ENCODE measurements at regions not wholly inside any gene's neighbourhood (a gene's known extent, or its start where the extent isn't known, plus 50 kb on each side); places are given as distances from the start of the nearest gene placed in this dataset.
"Not testable (repeated sequence)": the region's sequence is repeated elsewhere in the genome, so short reads cannot be mapped to it uniquely, and the experiment has no call there.

GRCh38 chr3:46797486-46797885 is 65.8 kb downstream of the MYL3 start:
- Mint-ChIP-seq H3K4me3 (no peak overlapping the region), H3K4me1 (peaks cover 2% of the 10 kb centered on the region), H3K9me3 (peaks cover 3% of the 10 kb centered on the region), H3K27me3 (peaks cover 9% of the 10 kb centered on the region), H3K36me3 (no peaks in the 10 kb centered on the region), H3K27ac (no peak overlapping the region)
- ATAC-seq (ENCODE audit: low read depth): no peak
- no peak for DNase-seq (ENCODE audit: low spot score in 2 of 2)

DNA sequence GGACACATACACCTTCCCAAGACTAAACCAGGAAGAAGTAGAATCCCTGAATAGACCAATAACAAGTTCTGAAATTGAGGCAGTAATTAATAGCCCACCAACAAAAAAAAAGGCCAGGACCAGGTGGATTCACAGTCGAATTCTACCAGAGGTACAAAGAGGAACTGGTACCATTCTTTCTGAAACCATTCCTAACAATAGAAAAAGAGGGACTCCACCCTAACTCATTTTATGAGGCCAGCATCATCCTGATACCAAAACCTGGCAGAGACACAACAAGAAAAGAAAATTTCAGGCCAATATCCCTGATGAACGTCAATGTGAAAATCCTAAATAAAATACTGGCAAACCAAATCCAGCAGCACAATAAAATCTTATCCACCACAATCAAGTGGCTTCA is 69.9 kb downstream of the MYL3 start:
- not testable (repeated sequence) for DNase-seq (ENCODE audit: low spot score in 2 of 2); H3K9me3 Mint-ChIP-seq; H3K27ac Mint-ChIP-seq; ATAC-seq (ENCODE audit: low read depth); H3K4me1 Mint-ChIP-seq; H3K36me3 Mint-ChIP-seq; H3K4me3 Mint-ChIP-seq
- H3K27me3 Mint-ChIP-seq: peaks cover 20% of the 10 kb centered on the region

GRCh38 chr3:46778101-46778500 is 60.4 kb upstream of the PRSS50 start:
- ATAC-seq (ENCODE audit: low read depth) (peak; percentile 89), DNase-seq (ENCODE audit: low spot score in 2 of 2) (no peak)
- peaks cover 3% of the 10 kb centered on the region for H3K27me3 Mint-ChIP-seq
- peaks cover 3% of the 10 kb centered on the region for H3K9me3 Mint-ChIP-seq
- no peak overlapping the region for H3K27ac Mint-ChIP-seq
- H3K4me3 Mint-ChIP-seq: no peak overlapping the region
- peaks cover 5% of the 10 kb centered on the region for H3K4me1 Mint-ChIP-seq
- peaks cover 3% of the 10 kb centered on the region for H3K36me3 Mint-ChIP-seq

- not testable (repeated sequence) for H3K36me3 Mint-ChIP-seq; DNase-seq (ENCODE audit: low spot score in 2 of 2); H3K4me3 Mint-ChIP-seq; H3K27ac Mint-ChIP-seq; ATAC-seq (ENCODE audit: low read depth); H3K27me3 Mint-ChIP-seq; H3K4me1 Mint-ChIP-seq
- peaks cover 15% of the 10 kb centered on the region for H3K9me3 Mint-ChIP-seq
Observed at GRCh38 chr3:46772498-46772897, 54.8 kb upstream of the PRSS50 start.

GRCh38 chr3:46768061-46768460 is 50.4 kb upstream of the PRSS50 start:
- ATAC-seq (ENCODE audit: low read depth): no peak
- Mint-ChIP-seq H3K4me1 (no peaks in the 10 kb centered on the region), H3K9me3 (peaks cover 19% of the 10 kb centered on the region), H3K27me3 (peaks cover 2% of the 10 kb centered on the region), H3K27ac (no peak overlapping the region), H3K4me3 (no peak overlapping the region), H3K36me3 (peaks cover 3% of the 10 kb centered on the region)
- no peak for DNase-seq (ENCODE audit: low spot score in 2 of 2)
